Hepatocyte (in vitro differentiated cells): ENCODE measurements at regions not wholly inside any gene's neighbourhood (a gene's known extent, or its start where the extent isn't known, plus 50 kb on each side); places are given as distances from the start of the nearest gene placed in this dataset.
"Not testable (repeated sequence)": the region's sequence is repeated elsewhere in the genome, so short reads cannot be mapped to it uniquely, and the experiment has no call there.

Source experiments
- DNase-seq: peaks from one replicate; pipeline ENCODE4 v3.0.0-alpha.2; 2016; ENCODE audit warnings: low spot score
- H2AFZ ChIP-seq: fragments of 200-600 bp; sonication (generic); 2 replicates; pipeline ENCODE4 v1.6.0; 2016; ENCODE audit warnings: antibody characterized with exemption, mild to moderate bottlenecking
- H3K27ac ChIP-seq: fragments of 200-600 bp; sonication (generic); 2 replicates; pipeline ENCODE4 v1.5.1; 2016; ENCODE audit warnings: mild to moderate bottlenecking
- H3K27me3 ChIP-seq: fragments of 200-600 bp; sonication (generic); 2 replicates; pipeline ENCODE4 v1.6.1; 2016
- H3K36me3 ChIP-seq: fragments of 200-600 bp; sonication (generic); replicated peaks from 2 replicates; pipeline ENCODE4 v1.5.1; 2016; ENCODE audit warnings: low read depth; ENCODE audit not compliant: insufficient read depth
- H3K4me1 ChIP-seq: fragments of 200-600 bp; sonication (generic); 2 replicates; pipeline ENCODE4 v1.5.1; 2016; ENCODE audit warnings: mild to moderate bottlenecking, moderate library complexity; ENCODE audit not compliant: insufficient read depth
- H3K4me2 ChIP-seq: fragments of 200-600 bp; sonication (generic); 2 replicates; pipeline ENCODE4 v1.6.0; 2016
- H3K4me3 ChIP-seq: fragments of 200-600 bp; sonication (generic); 2 replicates; pipeline ENCODE4 v1.5.1; 2016; ENCODE audit warnings: mild to moderate bottlenecking
- H3K79me2 ChIP-seq: fragments of 200-600 bp; sonication (generic); 2 replicates; pipeline ENCODE4 v1.6.0; 2017; ENCODE audit warnings: mild to moderate bottlenecking
- H3K9me2 ChIP-seq: fragments of 200-600 bp; sonication (generic); replicated peaks from 2 replicates; pipeline ENCODE4 v1.6.0; 2017; ENCODE audit warnings: mild to moderate bottlenecking; ENCODE audit not compliant: insufficient read depth
- H3K9me3 ChIP-seq: fragments of 200-600 bp; sonication (generic); 2 replicates; pipeline ENCODE4 v1.5.1; 2016; ENCODE audit warnings: low read depth, mild to moderate bottlenecking
- H4K20me1 ChIP-seq: fragments of 200-600 bp; sonication (generic); 2 replicates; pipeline ENCODE4 v1.6.0; 2016; ENCODE audit warnings: mild to moderate bottlenecking; ENCODE audit not compliant: insufficient read depth, poor library complexity, severe bottlenecking
- EZH2 ChIP-seq: fragments of 200-600 bp; sonication (generic); IDR thresholded peaks from 2 replicates; pipeline ENCODE4 v1.6.1; 2016; ENCODE audit warnings: antibody characterized with exemption, mild to moderate bottlenecking, borderline replicate concordance
- EZH2phosphoT487 ChIP-seq: fragments of 200-600 bp; sonication (generic); IDR thresholded peaks from one replicate; pipeline ENCODE4 v1.6.1; 2018; ENCODE audit warnings: antibody characterized with exemption, mild to moderate bottlenecking, low read depth, moderate library complexity; ENCODE audit not compliant: unreplicated experiment, severe bottlenecking
- WGBS: methylation state at CpG from one replicate; pipeline ENCODE4 v1.1.6; 2016; ENCODE audit warnings: low lambda C conversion rate; ENCODE audit errors: missing lambda C conversion rate; 5-methylcytosine and 5-hydroxymethylcytosine counted together
- TF ChIP-seq, protein P1 (sequence below): fragments of 200-600 bp; sonication (generic); IDR thresholded peaks from 2 replicates; pipeline ENCODE4 v1.5.1; 2016; ENCODE audit warnings: antibody characterized with exemption, mild to moderate bottlenecking; ENCODE audit not compliant: poor library complexity

DNA sequence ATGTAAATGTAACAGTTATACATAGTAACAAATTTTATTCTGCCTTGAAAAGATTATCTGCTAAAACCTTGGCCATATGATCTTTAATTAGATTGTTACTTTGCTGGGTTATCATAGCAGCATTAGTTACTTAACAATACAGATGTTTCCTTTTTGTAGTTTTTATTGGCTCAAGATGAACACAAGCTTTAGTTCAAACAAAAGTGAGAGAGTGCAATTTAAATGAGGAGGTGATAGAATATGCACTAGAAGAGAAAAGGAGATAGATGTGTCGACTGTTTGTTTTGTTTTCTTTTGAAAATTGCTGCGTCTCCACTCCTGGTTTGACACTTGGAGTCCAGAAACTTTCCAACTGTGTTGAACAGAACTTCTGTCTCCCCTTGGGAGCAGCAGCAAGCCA, 91.4 kb upstream of the CAV2 start:
- TF ChIP-seq EZH2phosphoT487 (no peak), EZH2 (no peak)
- TF ChIP-seq, protein P1, sequence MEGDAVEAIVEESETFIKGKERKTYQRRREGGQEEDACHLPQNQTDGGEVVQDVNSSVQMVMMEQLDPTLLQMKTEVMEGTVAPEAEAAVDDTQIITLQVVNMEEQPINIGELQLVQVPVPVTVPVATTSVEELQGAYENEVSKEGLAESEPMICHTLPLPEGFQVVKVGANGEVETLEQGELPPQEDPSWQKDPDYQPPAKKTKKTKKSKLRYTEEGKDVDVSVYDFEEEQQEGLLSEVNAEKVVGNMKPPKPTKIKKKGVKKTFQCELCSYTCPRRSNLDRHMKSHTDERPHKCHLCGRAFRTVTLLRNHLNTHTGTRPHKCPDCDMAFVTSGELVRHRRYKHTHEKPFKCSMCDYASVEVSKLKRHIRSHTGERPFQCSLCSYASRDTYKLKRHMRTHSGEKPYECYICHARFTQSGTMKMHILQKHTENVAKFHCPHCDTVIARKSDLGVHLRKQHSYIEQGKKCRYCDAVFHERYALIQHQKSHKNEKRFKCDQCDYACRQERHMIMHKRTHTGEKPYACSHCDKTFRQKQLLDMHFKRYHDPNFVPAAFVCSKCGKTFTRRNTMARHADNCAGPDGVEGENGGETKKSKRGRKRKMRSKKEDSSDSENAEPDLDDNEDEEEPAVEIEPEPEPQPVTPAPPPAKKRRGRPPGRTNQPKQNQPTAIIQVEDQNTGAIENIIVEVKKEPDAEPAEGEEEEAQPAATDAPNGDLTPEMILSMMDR = no peak
- Histone ChIP-seq H2AFZ (no peak overlapping the region), H4K20me1 (no peaks in the 10 kb centered on the region), H3K36me3 (no peaks in the 10 kb centered on the region), H3K9me2 (no peaks in the 10 kb centered on the region), H3K27ac (no peak overlapping the region), H3K9me3 (no peaks in the 10 kb centered on the region), H3K27me3 (no peaks in the 10 kb centered on the region), H3K4me3 (no peak overlapping the region), H3K4me2 (no peak overlapping the region), H3K79me2 (no peaks in the 10 kb centered on the region), H3K4me1 (no peaks in the 10 kb centered on the region)
- DNase-seq = no peak
- 96% methylated on average over 2 of the region's 2 CpGs for WGBS

DNA sequence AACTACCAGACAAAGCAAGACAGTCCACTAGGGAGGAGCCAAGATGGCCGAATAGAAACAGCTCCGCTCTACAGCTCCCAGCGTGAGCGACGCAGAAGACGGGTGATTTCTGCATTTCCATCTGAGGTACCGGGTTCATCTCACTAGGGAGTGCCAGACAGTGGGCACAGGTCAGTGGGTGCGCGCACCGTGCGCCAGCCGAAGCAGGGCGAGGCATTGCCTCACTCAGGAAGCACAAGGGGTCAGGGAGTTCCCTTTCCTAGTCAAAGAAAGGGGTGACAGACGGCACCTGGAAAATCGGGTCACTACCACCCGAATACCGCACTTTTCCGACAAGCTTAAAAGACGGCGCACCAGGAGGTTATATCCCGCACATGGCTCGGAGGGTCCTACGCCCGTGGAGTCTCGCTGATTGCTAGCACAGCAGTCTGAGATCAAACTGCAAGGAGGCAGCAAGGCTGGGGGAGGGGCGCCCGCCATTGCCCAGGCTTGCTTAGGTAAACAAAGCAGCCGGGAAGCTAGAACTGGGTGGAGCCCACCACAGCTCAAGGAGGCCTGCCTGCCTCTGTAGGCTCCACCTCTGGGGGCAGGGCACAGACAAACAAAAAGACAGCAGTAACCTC, 90.6 kb upstream of the CAV2 start:
- not testable (repeated sequence) for DNase-seq, H4K20me1 ChIP-seq, H3K4me1 ChIP-seq, H3K4me3 ChIP-seq, H3K36me3 ChIP-seq, H3K79me2 ChIP-seq, H3K4me2 ChIP-seq, H3K9me2 ChIP-seq, H3K27ac ChIP-seq, H2AFZ ChIP-seq, H3K9me3 ChIP-seq, H3K27me3 ChIP-seq
- 87% methylated on average over 28 of the region's 28 CpGs for WGBS

DNA sequence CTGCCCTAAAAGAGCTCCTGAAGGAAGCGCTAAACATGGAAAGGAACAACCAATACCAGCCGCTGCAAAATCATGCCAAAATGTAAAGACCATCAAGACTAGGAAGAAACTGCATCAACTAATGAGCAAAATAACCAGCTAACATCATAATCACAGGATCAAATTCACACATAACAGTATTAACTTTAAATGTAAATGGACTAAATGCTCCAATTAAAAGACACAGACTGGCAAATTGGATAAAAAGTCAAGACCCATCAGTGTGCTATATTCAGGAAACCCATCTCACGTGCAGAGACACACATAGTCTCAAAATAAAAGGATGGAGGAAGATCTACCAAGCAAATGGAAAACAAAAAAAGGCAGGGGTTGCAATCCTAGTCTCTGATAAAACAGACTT, 88.8 kb upstream of the CAV2 start:
- not testable (repeated sequence) for H3K4me3 ChIP-seq, H4K20me1 ChIP-seq, DNase-seq, H3K36me3 ChIP-seq, H3K27me3 ChIP-seq, H3K79me2 ChIP-seq, H2AFZ ChIP-seq, H3K27ac ChIP-seq, H3K9me2 ChIP-seq, H3K9me3 ChIP-seq, H3K4me2 ChIP-seq, H3K4me1 ChIP-seq
- 85% methylated on average over 3 of the region's 3 CpGs for WGBS

DNA sequence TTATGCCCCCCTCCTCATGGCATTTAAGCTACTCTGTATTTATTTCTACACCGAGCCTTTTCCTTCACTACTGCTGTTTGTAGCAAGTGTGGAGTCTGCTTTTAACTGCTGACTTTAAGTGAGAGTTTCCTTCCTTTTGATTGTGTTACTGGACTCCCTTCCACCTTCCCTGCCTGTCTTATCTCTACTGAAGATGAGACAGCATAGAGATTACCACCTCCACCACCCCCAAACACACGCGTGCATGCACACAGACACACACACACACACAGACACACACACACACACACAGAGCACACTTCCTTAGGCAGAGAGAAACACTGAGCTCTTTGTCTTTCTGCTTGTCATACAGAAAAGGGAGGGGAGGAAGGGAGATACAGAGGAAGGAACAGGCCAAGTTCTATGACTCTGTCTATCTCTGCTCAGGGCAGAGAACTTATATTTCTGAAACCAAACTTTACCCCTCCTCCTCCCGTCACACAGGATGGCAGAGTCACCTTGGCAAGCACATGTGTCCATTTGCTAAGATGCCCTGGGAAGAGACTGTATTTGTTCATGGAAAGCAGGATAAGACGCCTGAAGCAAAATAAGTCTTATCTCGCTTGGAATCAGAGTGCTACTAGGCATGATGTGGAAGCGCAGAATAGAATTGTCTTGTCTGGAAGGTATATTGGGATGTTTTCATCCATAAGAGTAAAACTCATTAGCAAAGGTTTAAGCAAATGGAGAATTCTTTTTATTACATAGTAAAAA, 81.8 kb upstream of the CAV2 start:
- WGBS = 65% methylated on average over 7 of the region's 7 CpGs
- Histone ChIP-seq H4K20me1 (no peaks in the 10 kb centered on the region), H3K79me2 (no peaks in the 10 kb centered on the region), H3K27ac (peak overlapping the region; percentile 38), H2AFZ (no peak overlapping the region), H3K27me3 (no peaks in the 10 kb centered on the region), H3K9me3 (no peaks in the 10 kb centered on the region), H3K4me3 (no peak overlapping the region), H3K9me2 (no peaks in the 10 kb centered on the region), H3K4me1 (peaks cover 11% of the 10 kb centered on the region), H3K36me3 (no peaks in the 10 kb centered on the region), H3K4me2 (no peak overlapping the region)
- TF ChIP-seq, protein P1 = no peak
- DNase-seq = no peak
